HCT116 (cell line): ENCODE measurements at regions not wholly inside any gene's neighbourhood (a gene's known extent, or its start where the extent isn't known, plus 50 kb on each side); places are given as distances from the start of the nearest gene placed in this dataset.

ENCODE experiments used
- EZH2 ChIP-seq: fragments of 200-600 bp; sonication (generic); IDR thresholded peaks from 2 replicates; pipeline ENCODE4 v1.6.1; 2017; ENCODE audit warnings: antibody characterized with exemption, mixed run types
- SRF ChIP-seq: IDR thresholded peaks from 2 replicates; pipeline ENCODE4 v1.6.1; 2012; ENCODE audit warnings: low read depth
- TF ChIP-seq, protein P1 (sequence below), 3 experiments: fragments of 200-600 bp in 1 of 3; sonication (generic) in 1 of 3; IDR thresholded peaks in 2 of 3; conservative IDR thresholded peaks in 1 of 3; 2 replicates each; pipeline ENCODE4 v1.5.1; 2012 to 2017; ENCODE audit warnings: low read depth in 2 of 3, low read length in 2 of 3, antibody characterized with exemption in 1 of 3, borderline replicate concordance in 1 of 3, control low read depth in 1 of 3, mild to moderate bottlenecking in 1 of 3, mixed read lengths in 1 of 3, mixed run types in 1 of 3, moderate library complexity in 1 of 3; ENCODE audit not compliant: insufficient read depth in 1 of 3

GRCh38 chr2:59183070-59183469 lies 941.9 kb upstream of the FANCL start:
- no peak for TF ChIP-seq EZH2
- TF ChIP-seq, protein P1, sequence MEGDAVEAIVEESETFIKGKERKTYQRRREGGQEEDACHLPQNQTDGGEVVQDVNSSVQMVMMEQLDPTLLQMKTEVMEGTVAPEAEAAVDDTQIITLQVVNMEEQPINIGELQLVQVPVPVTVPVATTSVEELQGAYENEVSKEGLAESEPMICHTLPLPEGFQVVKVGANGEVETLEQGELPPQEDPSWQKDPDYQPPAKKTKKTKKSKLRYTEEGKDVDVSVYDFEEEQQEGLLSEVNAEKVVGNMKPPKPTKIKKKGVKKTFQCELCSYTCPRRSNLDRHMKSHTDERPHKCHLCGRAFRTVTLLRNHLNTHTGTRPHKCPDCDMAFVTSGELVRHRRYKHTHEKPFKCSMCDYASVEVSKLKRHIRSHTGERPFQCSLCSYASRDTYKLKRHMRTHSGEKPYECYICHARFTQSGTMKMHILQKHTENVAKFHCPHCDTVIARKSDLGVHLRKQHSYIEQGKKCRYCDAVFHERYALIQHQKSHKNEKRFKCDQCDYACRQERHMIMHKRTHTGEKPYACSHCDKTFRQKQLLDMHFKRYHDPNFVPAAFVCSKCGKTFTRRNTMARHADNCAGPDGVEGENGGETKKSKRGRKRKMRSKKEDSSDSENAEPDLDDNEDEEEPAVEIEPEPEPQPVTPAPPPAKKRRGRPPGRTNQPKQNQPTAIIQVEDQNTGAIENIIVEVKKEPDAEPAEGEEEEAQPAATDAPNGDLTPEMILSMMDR (IDR thresholded peaks at IDR 0.05 in 2 of 3, conservative IDR thresholded peaks at IDR 0.05 in 1 of 3; ENCODE audit: borderline replicate concordance in 1 of 3, insufficient read depth in 1 of 3, low read depth in 2 of 3, low read length in 2 of 3) = no peak
- TF ChIP-seq SRF = no peak
